GM12875 (cell line): ENCODE measurements at regions not wholly inside any gene's neighbourhood (a gene's known extent, or its start where the extent isn't known, plus 50 kb on each side); places are given as distances from the start of the nearest gene placed in this dataset.
"Not testable (repeated sequence)": the region's sequence is repeated elsewhere in the genome, so short reads cannot be mapped to it uniquely, and the experiment has no call there.

Experiments used
- H3K4me3 ChIP-seq: one replicate; pipeline ENCODE4 v1.5.1; 2011; ENCODE audit warnings: low read depth, low read length, control low read depth
- TF ChIP-seq, protein P1 (sequence below): IDR thresholded peaks from 2 replicates; pipeline ENCODE4 v1.5.1; 2011; ENCODE audit warnings: low read depth, mild to moderate bottlenecking, control low read depth, inconsistent platforms, low read length, moderate library complexity, borderline replicate concordance; ENCODE audit not compliant: insufficient read depth

DNA sequence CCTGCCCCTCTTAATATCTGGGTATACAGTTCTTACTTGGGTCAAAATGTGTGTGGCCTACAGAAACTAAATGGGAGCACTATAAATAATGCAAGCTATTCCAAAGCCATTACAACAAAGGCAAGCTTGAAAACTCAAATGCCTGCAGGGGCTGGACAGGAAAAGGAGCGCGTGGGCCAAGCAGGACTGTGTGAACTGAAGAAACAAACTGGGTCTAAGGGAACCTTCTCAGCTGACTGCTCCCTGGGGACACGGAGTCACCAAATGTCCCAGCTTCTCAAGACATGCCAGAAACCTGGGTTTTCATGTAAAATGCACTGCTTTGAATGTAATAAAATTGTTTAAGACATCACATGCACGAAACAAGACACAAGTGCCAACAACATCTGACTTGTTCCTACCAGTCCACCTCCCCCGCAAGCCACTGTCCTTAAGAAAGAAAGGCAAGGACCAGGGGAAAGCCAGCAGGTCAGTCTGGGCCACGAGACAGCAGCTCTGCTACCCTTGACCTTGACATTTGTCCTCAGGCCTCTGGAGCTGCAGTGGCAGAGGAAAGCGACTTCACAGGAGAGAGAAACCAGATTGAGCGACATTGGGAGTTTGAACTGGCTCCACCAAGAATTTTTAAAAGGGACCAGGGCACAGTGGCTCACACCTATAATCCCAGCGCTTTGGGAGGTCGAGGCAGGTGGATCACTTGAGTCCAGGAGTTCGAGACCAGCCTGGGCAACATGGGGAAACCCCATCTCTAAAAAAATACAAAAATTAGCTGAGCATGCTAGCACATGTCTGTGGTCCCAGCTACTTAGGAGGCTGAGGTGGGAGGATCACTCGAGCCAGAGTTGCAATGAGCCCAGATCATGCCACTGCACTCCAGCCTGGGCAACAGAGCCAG, 89.7 kb upstream of the SH3BP4 start:
- no peak overlapping the region for H3K4me3 ChIP-seq
- TF ChIP-seq, protein P1, sequence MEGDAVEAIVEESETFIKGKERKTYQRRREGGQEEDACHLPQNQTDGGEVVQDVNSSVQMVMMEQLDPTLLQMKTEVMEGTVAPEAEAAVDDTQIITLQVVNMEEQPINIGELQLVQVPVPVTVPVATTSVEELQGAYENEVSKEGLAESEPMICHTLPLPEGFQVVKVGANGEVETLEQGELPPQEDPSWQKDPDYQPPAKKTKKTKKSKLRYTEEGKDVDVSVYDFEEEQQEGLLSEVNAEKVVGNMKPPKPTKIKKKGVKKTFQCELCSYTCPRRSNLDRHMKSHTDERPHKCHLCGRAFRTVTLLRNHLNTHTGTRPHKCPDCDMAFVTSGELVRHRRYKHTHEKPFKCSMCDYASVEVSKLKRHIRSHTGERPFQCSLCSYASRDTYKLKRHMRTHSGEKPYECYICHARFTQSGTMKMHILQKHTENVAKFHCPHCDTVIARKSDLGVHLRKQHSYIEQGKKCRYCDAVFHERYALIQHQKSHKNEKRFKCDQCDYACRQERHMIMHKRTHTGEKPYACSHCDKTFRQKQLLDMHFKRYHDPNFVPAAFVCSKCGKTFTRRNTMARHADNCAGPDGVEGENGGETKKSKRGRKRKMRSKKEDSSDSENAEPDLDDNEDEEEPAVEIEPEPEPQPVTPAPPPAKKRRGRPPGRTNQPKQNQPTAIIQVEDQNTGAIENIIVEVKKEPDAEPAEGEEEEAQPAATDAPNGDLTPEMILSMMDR, result no peak

DNA sequence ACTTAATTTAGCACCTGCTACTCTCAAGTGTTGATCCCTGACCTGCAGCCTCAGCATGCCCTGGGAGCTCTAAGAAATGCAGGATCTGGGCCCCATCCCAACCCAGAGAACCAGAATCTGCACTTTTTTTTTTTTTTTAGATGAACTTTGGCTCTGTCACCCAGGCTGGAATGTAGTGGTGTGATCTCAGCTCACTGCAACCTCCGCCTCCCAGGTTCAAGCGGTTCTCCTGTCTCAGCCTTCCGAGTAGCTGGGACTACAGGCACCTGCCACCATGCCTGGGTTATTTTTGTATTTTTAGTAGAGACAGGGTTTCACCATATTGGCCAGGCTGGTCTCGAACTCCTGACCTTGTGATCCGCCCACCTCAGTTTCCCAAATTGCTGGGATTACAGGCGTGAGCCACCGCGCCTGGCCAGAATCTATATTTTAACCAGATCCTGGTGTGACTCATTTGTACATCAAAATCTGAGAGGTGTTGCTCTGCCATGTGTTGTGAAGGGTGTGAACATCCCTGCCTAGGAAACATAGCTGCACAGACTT, 92.4 kb upstream of the SH3BP4 start:
- not testable (repeated sequence) for H3K4me3 ChIP-seq

DNA sequence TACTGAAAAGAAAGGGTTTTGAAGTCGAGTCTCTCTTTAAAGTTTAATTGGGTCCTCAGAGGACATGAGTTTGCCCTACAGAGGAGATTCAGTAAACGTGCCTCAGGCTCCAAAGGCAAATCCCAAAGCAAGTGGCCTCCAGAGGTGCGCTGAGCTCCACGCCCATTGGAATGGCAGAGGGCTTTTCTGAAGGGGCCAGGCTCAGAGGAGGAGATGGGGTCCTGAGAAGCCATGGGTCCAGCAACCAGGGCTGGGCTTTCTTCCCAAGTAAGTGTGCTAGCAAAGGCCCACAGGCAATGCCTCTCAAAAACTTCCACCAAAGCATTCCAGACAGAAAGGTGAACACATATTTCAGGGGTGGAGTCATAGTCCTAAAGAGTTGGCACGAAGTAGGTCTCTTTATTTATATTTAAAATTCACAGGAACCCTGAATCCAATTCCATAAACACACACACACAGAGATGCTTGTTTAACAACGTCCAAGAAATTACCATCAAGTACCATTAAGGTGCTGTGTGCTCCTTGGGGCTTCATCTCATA, 93.0 kb upstream of the SH3BP4 start:
- H3K4me3 ChIP-seq, result no peak overlapping the region
- TF ChIP-seq, protein P1, result no peak

DNA sequence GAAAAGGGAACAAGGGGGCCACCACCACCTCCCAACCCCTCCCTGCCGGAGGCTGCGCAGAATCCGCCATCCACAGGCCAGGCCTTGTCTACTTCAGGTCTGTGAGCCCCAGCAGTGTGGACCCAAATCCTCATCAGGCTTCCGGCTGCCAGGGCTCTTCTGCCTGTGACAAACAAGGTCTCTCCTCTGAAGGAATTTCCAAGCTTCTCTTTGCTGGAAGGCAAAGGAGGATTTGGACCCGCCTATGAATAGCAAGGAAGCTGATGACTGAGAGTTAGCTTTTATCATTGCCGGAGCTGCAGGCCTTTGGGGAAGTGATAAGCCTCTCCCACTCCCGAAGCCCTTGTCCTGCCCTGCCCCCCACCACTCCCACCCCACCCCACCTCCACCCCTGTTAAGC, 93.7 kb upstream of the SH3BP4 start:
- TF ChIP-seq, protein P1, result no peak
- no peak overlapping the region for H3K4me3 ChIP-seq

DNA sequence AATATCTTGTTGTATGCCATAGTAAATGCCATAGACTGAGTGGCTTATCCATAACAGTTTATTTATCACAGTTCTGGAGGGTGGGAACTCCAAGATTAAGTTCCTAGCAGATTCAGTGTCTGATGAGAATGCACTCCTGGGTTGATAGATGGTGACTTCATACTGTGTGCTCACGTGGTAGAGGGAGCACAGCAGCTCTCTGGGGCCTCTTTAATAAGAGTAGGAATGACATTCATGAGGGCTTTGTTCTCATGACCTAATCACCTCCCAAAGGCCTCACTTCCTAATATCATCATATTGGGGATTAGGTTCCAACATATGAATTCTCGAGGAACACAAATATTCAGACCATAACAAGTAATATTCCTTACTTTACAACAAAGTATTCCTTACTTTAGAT, 98.1 kb upstream of the SH3BP4 start:
- H3K4me3 ChIP-seq, result no peak overlapping the region
- TF ChIP-seq, protein P1, result no peak

DNA sequence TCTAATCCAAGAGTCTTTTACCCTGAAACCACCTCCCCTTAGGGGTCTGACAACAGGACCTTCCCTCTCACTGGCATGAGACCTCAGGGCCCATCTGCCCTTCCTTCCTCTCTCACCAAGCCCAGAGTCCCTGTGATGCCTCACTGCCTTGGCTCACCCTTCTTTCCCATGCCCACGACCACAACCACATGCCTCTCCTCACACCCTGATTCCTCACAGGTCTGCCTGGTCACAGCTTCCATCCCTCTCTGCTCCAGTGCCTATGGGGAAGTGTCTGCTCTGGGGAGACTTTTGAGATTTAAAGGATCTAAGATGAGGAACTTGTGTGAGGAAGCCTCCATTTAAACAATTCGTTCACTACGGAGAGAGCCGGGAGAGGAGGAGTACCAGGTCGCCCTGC, 98.9 kb upstream of the SH3BP4 start:
- TF ChIP-seq, protein P1, result no peak
- no peak overlapping the region for H3K4me3 ChIP-seq

DNA sequence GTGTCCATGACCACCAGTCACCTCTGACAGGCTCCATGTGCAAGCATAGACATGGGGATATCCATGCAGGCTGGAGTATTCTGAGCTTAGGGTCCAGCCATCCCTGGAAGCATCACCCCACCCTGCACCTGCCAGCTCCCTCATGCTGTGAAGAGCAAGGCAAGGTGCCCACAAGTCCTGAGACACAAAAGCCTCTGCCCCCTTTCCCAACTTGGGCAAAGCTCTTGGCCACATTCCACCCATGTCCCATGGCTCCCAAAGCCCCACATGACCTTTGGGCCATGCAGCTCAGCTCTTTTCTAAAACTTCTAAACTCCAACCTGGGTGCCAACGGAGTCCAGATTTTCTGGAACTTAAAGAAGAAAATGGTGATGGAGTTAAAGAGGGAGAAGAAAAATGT, 99.8 kb upstream of the SH3BP4 start:
- TF ChIP-seq, protein P1, result no peak
- no peak overlapping the region for H3K4me3 ChIP-seq
